Kasumi-1 (cell line): ENCODE measurements at regions not wholly inside any gene's neighbourhood (a gene's known extent, or its start where the extent isn't known, plus 50 kb on each side); places are given as distances from the start of the nearest gene placed in this dataset.

Experiments used
- DNase-seq, 2 experiments: peaks; one replicate each; lab custom pipeline; 2025; lab: John Stamatoyannopoulos, UW

- DNase-seq: no peak
These were observed 118.7 kb downstream of the BMP2 start for GRCh38 chr20:6886065-6886729.

- no peak for DNase-seq
These were observed 120.5 kb downstream of the BMP2 start for GRCh38 chr20:6887966-6888365.

GRCh38 chr20:6888736-6889395 is 121.4 kb downstream of the BMP2 start:
- no peak for DNase-seq

- no peak for DNase-seq
These were observed 125.2 kb downstream of the BMP2 start for GRCh38 chr20:6892724-6893123.

GRCh38 chr20:6898928-6899327 is 131.4 kb downstream of the BMP2 start:
- no peak for DNase-seq

- no peak for DNase-seq
These were observed 139.4 kb downstream of the BMP2 start for GRCh38 chr20:6906871-6907270.

- DNase-seq: no peak
These were observed 141.2 kb downstream of the BMP2 start for GRCh38 chr20:6908673-6909072.

GRCh38 chr20:6909608-6910007 is 142.1 kb downstream of the BMP2 start:
- no peak for DNase-seq

- DNase-seq: no peak
These were observed 147.5 kb downstream of the BMP2 start for GRCh38 chr20:6914986-6915385.

- no peak for DNase-seq
These were observed 149.5 kb downstream of the BMP2 start for GRCh38 chr20:6916938-6917337.

GRCh38 chr20:6919792-6920468 is 152.4 kb downstream of the BMP2 start:
- no peak for DNase-seq

GRCh38 chr20:6920991-6921613 is 153.6 kb downstream of the BMP2 start:
- DNase-seq: no peak

- no peak for DNase-seq
These were observed 154.4 kb downstream of the BMP2 start for GRCh38 chr20:6921717-6922386.

- no peak for DNase-seq
These were observed 157.2 kb downstream of the BMP2 start for GRCh38 chr20:6924681-6925080.

GRCh38 chr20:6925744-6926278 is 158.3 kb downstream of the BMP2 start:
- DNase-seq: no peak

- no peak for DNase-seq
These were observed 172.6 kb downstream of the BMP2 start for GRCh38 chr20:6940048-6940447.

- no peak for DNase-seq
These were observed 173.4 kb downstream of the BMP2 start for GRCh38 chr20:6940876-6941275.

GRCh38 chr20:6941571-6941970 is 174.1 kb downstream of the BMP2 start:
- no peak for DNase-seq

GRCh38 chr20:6942266-6942665 is 174.8 kb downstream of the BMP2 start:
- DNase-seq: no peak

GRCh38 chr20:6944292-6944691 is 176.8 kb downstream of the BMP2 start:
- no peak for DNase-seq

GRCh38 chr20:6953611-6954010 is 186.1 kb downstream of the BMP2 start:
- no peak for DNase-seq

GRCh38 chr20:6954219-6954618 is 186.7 kb downstream of the BMP2 start:
- no peak for DNase-seq
